HL-60 (cell line): ENCODE measurements at regions not wholly inside any gene's neighbourhood (a gene's known extent, or its start where the extent isn't known, plus 50 kb on each side); places are given as distances from the start of the nearest gene placed in this dataset.

Source experiments
- GABPA ChIP-seq: IDR thresholded peaks from 2 replicates; pipeline ENCODE4 v1.6.1; 2012; ENCODE audit warnings: low read depth
- SPI1 ChIP-seq: IDR thresholded peaks from 2 replicates; pipeline ENCODE4 v1.6.1; 2012; ENCODE audit warnings: low read depth, mild to moderate bottlenecking, borderline replicate concordance
- TF ChIP-seq, protein P1 (sequence below): IDR thresholded peaks from one replicate; pipeline ENCODE4 v1.5.1; 2011; ENCODE audit warnings: low read length, control low read depth, inconsistent platforms; ENCODE audit not compliant: insufficient read depth
- TF ChIP-seq, protein P2 (sequence below): IDR thresholded peaks from 2 replicates; pipeline ENCODE4 v1.6.1; 2012; ENCODE audit warnings: low read depth; ENCODE audit not compliant: insufficient replicate concordance

- TF ChIP-seq, protein P1, sequence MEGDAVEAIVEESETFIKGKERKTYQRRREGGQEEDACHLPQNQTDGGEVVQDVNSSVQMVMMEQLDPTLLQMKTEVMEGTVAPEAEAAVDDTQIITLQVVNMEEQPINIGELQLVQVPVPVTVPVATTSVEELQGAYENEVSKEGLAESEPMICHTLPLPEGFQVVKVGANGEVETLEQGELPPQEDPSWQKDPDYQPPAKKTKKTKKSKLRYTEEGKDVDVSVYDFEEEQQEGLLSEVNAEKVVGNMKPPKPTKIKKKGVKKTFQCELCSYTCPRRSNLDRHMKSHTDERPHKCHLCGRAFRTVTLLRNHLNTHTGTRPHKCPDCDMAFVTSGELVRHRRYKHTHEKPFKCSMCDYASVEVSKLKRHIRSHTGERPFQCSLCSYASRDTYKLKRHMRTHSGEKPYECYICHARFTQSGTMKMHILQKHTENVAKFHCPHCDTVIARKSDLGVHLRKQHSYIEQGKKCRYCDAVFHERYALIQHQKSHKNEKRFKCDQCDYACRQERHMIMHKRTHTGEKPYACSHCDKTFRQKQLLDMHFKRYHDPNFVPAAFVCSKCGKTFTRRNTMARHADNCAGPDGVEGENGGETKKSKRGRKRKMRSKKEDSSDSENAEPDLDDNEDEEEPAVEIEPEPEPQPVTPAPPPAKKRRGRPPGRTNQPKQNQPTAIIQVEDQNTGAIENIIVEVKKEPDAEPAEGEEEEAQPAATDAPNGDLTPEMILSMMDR, result no peak
- no peak for TF ChIP-seq SPI1
- TF ChIP-seq GABPA, result no peak
- TF ChIP-seq, protein P2, sequence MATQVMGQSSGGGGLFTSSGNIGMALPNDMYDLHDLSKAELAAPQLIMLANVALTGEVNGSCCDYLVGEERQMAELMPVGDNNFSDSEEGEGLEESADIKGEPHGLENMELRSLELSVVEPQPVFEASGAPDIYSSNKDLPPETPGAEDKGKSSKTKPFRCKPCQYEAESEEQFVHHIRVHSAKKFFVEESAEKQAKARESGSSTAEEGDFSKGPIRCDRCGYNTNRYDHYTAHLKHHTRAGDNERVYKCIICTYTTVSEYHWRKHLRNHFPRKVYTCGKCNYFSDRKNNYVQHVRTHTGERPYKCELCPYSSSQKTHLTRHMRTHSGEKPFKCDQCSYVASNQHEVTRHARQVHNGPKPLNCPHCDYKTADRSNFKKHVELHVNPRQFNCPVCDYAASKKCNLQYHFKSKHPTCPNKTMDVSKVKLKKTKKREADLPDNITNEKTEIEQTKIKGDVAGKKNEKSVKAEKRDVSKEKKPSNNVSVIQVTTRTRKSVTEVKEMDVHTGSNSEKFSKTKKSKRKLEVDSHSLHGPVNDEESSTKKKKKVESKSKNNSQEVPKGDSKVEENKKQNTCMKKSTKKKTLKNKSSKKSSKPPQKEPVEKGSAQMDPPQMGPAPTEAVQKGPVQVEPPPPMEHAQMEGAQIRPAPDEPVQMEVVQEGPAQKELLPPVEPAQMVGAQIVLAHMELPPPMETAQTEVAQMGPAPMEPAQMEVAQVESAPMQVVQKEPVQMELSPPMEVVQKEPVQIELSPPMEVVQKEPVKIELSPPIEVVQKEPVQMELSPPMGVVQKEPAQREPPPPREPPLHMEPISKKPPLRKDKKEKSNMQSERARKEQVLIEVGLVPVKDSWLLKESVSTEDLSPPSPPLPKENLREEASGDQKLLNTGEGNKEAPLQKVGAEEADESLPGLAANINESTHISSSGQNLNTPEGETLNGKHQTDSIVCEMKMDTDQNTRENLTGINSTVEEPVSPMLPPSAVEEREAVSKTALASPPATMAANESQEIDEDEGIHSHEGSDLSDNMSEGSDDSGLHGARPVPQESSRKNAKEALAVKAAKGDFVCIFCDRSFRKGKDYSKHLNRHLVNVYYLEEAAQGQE, result no peak
These were observed 1570.8 kb upstream of the ADGRL3 start for GRCh38 chr4:59629348-59629747.
